ENCODE measurements at regions not wholly inside any gene's neighbourhood (a gene's known extent, or its start where the extent isn't known, plus 50 kb on each side); places are given as distances from the start of the nearest gene placed in this dataset.
A peak's percentile ranks its signal among the peaks of the same experiment; 100 is the strongest.

- DNase-seq: no peak
Observed at GRCh38 chr3:15151166-15151565, 52.2 kb upstream of the RBSN start.

DNA sequence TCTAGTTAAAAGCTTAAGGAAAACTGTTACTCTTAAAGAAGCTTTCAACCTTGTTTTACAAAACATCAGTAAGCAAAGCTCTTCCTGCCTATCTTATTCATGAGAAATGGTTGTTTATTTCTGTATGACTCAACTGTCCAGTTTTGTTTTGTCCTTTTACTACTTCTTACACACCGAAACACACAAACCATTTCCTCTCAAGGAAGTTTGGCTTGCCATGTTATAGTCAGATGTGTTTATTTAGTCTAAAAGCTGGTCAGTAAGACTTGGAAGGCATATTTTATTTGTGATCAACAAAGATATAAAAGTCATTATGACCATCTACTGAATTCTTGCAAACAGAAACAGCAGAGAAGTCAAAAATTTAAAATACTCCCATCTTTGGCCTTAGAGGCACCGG, 53.2 kb upstream of the RBSN start:
- no peak for DNase-seq

GRCh38 chr3:15153103-15153502, 52.9 kb upstream of the CAPN7 start:
- no peak for DNase-seq

GRCh38 chr3:15154326-15154725, 51.7 kb upstream of the CAPN7 start:
- peak; percentile 4 for DNase-seq

- DNase-seq: no peak
Observed at GRCh38 chr3:15155840-15156360, 50.1 kb upstream of the CAPN7 start.
